ENCODE measurements at regions not wholly inside any gene's neighbourhood (a gene's known extent, or its start where the extent isn't known, plus 50 kb on each side); places are given as distances from the start of the nearest gene placed in this dataset.

GRCh38 chr10:7480742-7481367, 70.0 kb upstream of the SFMBT2 start:
- ChIA-PET CTCF (no interaction called here), POLR2A (no interaction called here)
- no peak for DNase-seq (ENCODE audit: extremely low spot score)
- TF ChIP-seq SP1 (IDR thresholded peaks at IDR 0.05) (no peak), L3MBTL2 (conservative IDR thresholded peaks at IDR 0.05) (no peak), FOXM1 (IDR thresholded peaks at IDR 0.05; ENCODE audit: borderline replicate concordance) (no peak), SUZ12 (IDR thresholded peaks at IDR 0.05) (no peak), CTBP1 (IDR thresholded peaks at IDR 0.05; ENCODE audit: borderline replicate concordance) (no peak), BHLHE40 (IDR thresholded peaks at IDR 0.05; ENCODE audit: borderline replicate concordance) (no peak), LEF1 (IDR thresholded peaks at IDR 0.05; ENCODE audit: borderline replicate concordance) (no peak), PKNOX1 (IDR thresholded peaks at IDR 0.05) (no peak), ARNT (IDR thresholded peaks at IDR 0.05) (no peak), NFRKB (IDR thresholded peaks at IDR 0.05) (no peak), FOXA1 (IDR thresholded peaks at IDR 0.05) (no peak), ELF4 (IDR thresholded peaks at IDR 0.05) (no peak), ZNF384 (IDR thresholded peaks at IDR 0.05) (no peak), TARDBP (IDR thresholded peaks at IDR 0.05) (no peak), FOXK2 (IDR thresholded peaks at IDR 0.05) (no peak), HDGF (IDR thresholded peaks at IDR 0.05; ENCODE audit: borderline replicate concordance) (no peak)

GRCh38 chr10:7479861-7480598, 69.2 kb upstream of the SFMBT2 start:
- no peak for DNase-seq (ENCODE audit: extremely low spot score)
- ChIA-PET CTCF (no interaction called here), POLR2A (no interaction called here)
- TF ChIP-seq HDGF (IDR thresholded peaks at IDR 0.05; ENCODE audit: borderline replicate concordance) (no peak), LEF1 (IDR thresholded peaks at IDR 0.05; ENCODE audit: borderline replicate concordance) (no peak), NFRKB (IDR thresholded peaks at IDR 0.05) (no peak), FOXM1 (IDR thresholded peaks at IDR 0.05; ENCODE audit: borderline replicate concordance) (no peak), FOXK2 (IDR thresholded peaks at IDR 0.05) (no peak), SUZ12 (IDR thresholded peaks at IDR 0.05) (no peak), ZNF384 (IDR thresholded peaks at IDR 0.05) (no peak), L3MBTL2 (conservative IDR thresholded peaks at IDR 0.05) (no peak), BHLHE40 (IDR thresholded peaks at IDR 0.05; ENCODE audit: borderline replicate concordance) (no peak), FOXA1 (IDR thresholded peaks at IDR 0.05) (no peak), TARDBP (IDR thresholded peaks at IDR 0.05) (no peak), ARNT (IDR thresholded peaks at IDR 0.05) (no peak)

GRCh38 chr10:7478727-7479457, 68.1 kb upstream of the SFMBT2 start:
- no peak for TF ChIP-seq L3MBTL2 (conservative IDR thresholded peaks at IDR 0.05)
- TF ChIP-seq BHLHE40 (IDR thresholded peaks at IDR 0.05; ENCODE audit: borderline replicate concordance) = no peak
- no peak for TF ChIP-seq ARNT (IDR thresholded peaks at IDR 0.05)
- no peak for TF ChIP-seq FOXA1 (IDR thresholded peaks at IDR 0.05)
- TF ChIP-seq NFRKB (IDR thresholded peaks at IDR 0.05) = no peak
- no peak for TF ChIP-seq CTBP1 (IDR thresholded peaks at IDR 0.05; ENCODE audit: borderline replicate concordance)
- no peak for TF ChIP-seq HDGF (IDR thresholded peaks at IDR 0.05; ENCODE audit: borderline replicate concordance)
- TF ChIP-seq FOXK2 (IDR thresholded peaks at IDR 0.05) = no peak
- no peak for TF ChIP-seq PKNOX1 (IDR thresholded peaks at IDR 0.05)
- TF ChIP-seq SP1 (IDR thresholded peaks at IDR 0.05) = no peak
- no peak for TF ChIP-seq FOXM1 (IDR thresholded peaks at IDR 0.05; ENCODE audit: borderline replicate concordance)
- no peak for TF ChIP-seq SUZ12 (IDR thresholded peaks at IDR 0.05)
- no peak for TF ChIP-seq TARDBP (IDR thresholded peaks at IDR 0.05)
- ChIA-PET POLR2A (no interaction called here), CTCF (no interaction called here)
- no peak for DNase-seq (ENCODE audit: extremely low spot score)

- DNase-seq (ENCODE audit: extremely low spot score) = no peak
- no peak for TF ChIP-seq TARDBP (IDR thresholded peaks at IDR 0.05)
- no peak for TF ChIP-seq HDGF (IDR thresholded peaks at IDR 0.05; ENCODE audit: borderline replicate concordance)
- no peak for TF ChIP-seq PKNOX1 (IDR thresholded peaks at IDR 0.05)
- no peak for TF ChIP-seq LEF1 (IDR thresholded peaks at IDR 0.05; ENCODE audit: borderline replicate concordance)
- no peak for TF ChIP-seq NFRKB (IDR thresholded peaks at IDR 0.05)
- no peak for TF ChIP-seq ZNF384 (IDR thresholded peaks at IDR 0.05)
- no peak for TF ChIP-seq FOXA1 (IDR thresholded peaks at IDR 0.05)
- no peak for TF ChIP-seq FOXM1 (IDR thresholded peaks at IDR 0.05; ENCODE audit: borderline replicate concordance)
- no peak for TF ChIP-seq ARNT (IDR thresholded peaks at IDR 0.05)
- TF ChIP-seq BHLHE40 (IDR thresholded peaks at IDR 0.05; ENCODE audit: borderline replicate concordance) = no peak
- TF ChIP-seq SUZ12 (IDR thresholded peaks at IDR 0.05) = no peak
- no peak for TF ChIP-seq ELF4 (IDR thresholded peaks at IDR 0.05)
- no peak for TF ChIP-seq L3MBTL2 (conservative IDR thresholded peaks at IDR 0.05)
- no peak for TF ChIP-seq SP1 (IDR thresholded peaks at IDR 0.05)
- TF ChIP-seq CTBP1 (IDR thresholded peaks at IDR 0.05; ENCODE audit: borderline replicate concordance) = no peak
- no peak for TF ChIP-seq FOXK2 (IDR thresholded peaks at IDR 0.05)
- ChIA-PET POLR2A (no interaction called here), CTCF (no interaction called here)
Observed at GRCh38 chr10:7477538-7478334, 66.9 kb upstream of the SFMBT2 start.
